Putamen (tissue), 1 donor: ENCODE measurements at regions not wholly inside any gene's neighbourhood (a gene's known extent, or its start where the extent isn't known, plus 50 kb on each side); places are given as distances from the start of the nearest gene placed in this dataset.
"Not testable (repeated sequence)": the region's sequence is repeated elsewhere in the genome, so short reads cannot be mapped to it uniquely, and the experiment has no call there.

Source experiments
- DNase-seq: peaks from one replicate; pipeline ENCODE4 v3.0.0-alpha.2; 2016; ENCODE audit warnings: low spot score

GRCh38 chr5:94102849-94103248 lies 361.4 kb upstream of the POU5F2 start:
- DNase-seq = no peak

DNA sequence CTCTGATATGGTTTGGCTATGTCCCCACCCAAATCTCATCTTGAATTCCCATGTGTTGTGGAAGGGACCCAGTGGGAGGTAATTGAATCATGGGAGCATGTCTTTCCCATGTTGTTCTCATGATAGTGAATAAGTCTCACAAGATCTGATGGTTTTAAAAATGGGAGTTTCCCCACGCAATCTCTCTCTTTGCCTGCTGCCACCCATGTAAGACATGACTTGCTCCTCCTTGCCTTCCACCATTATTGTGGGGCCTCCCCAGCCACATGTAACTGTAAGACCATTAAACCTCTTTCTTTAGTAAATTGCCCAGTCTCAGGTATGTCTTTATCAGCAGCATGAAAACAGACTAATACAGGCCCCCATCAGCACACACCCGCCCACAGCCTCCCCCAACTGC lies 356.0 kb upstream of the POU5F2 start:
- DNase-seq = not testable (repeated sequence)

- no peak for DNase-seq
Observed at GRCh38 chr5:94094793-94095441, 353.5 kb upstream of the POU5F2 start.

DNA sequence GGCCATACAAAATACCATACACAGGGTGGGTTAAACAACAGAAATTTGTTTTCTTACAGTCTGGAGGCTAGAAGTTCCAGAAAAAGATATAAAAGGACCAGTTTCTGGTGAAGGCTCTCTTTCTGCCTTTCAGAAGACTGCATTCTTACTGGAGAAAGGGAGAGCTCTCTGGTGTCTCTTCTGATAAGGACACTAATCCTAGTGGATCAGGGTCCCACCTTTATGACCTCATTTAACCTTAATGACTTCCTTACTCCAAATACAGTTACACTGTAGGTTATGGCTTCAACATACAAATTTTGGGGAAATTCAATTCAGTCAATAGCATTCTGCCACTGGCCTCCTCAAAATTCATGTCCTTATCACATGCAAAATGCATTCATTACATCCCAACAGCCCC lies 351.9 kb upstream of the POU5F2 start:
- DNase-seq = no peak

DNA sequence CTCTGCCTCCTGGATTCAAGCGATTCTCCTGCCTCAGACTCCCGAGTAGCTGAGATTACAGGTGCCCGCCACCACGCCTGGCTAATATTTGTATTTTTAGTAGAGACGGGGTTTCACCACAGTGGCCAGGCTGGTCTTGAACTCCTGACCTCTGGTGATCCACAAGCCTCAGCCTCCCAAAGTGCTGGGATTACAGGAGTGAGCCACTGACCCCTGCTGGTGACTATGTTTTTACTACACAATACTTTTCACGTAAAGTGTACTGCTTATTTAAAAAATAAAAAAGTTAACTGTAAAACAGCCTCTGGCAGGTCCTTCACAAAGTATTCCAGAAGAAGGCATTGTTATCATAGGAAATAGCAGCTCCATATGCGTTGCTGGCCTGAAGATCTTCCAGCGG lies 345.2 kb upstream of the POU5F2 start:
- not testable (repeated sequence) for DNase-seq

GRCh38 chr5:94086194-94086593 lies 344.8 kb upstream of the POU5F2 start:
- no peak for DNase-seq

DNA sequence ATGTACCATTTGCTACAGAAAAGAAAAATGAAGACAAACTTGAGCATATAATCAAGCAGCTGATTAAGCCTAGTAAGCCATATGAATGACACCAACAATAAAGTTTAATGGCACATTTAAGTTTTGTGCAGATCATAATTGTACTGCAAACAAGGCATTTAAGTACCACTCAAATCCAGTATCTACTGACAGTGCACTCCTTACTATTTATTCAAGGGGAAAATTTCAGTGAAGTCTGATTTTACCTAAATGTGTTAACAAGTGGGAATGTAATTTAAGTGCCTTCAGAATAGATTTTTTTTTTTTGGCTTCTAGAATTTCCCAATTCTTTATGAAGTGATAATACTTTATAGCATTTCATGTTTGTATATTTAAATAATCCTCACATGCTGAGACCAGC lies 341.0 kb upstream of the POU5F2 start:
- no peak for DNase-seq

DNA sequence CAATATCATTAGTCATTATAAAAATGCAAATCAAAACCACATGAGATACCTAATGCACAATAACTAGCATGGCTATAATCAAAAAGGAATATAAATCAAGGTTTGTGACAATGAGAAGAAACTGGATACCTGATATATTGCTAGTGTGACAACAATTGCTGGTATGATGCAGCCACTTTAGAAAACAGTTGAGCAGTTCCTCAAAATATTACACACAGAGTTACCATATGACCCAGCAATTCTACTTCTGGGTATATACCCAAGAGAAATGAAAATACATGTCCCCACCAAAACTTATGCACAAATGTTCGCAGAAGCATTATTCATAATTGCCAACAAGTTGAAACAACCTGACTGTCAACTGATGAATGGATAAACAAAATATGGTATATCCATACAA lies 339.7 kb upstream of the POU5F2 start:
- DNase-seq = no peak

DNA sequence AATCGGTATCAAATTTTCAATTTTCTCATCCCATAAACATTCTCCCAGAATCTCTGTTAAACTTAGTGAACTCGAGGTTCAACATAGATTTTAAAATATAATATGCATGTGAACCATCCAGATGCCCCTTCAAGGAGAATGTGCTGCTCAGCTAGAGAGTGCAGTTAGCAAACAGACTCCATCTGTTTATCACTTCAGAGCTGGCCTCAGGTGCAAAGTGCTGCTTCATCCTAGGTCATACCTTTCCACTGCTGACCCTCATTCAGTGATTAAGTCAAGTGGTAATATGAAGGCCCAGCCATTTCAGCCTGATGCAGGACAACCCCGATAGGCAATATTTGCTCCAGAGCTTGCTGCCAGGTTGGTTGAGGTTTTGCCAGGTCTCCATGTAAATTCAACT lies 339.0 kb upstream of the POU5F2 start:
- DNase-seq = no peak

DNA sequence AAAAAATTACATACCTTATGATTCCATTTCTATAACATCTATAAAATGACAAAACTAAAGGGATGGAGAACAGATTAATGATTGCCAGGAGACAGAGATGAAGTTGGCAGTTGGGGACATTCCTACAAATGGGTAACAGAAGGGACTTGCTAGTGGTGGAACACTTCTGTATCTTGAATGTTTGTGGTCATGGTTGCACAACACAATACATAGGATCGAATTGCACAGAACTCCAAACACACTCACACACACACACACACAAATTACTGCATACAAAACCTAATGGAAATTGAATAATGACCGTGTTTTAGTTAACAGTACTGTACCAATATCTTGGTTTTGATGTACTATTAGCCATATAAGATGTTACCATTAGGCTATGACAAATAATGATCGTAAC lies 330.7 kb upstream of the POU5F2 start:
- DNase-seq = no peak

GRCh38 chr5:94066437-94067207 lies 325.2 kb upstream of the POU5F2 start:
- DNase-seq = no peak

- DNase-seq = no peak
Observed at GRCh38 chr5:94064025-94064424, 322.6 kb upstream of the POU5F2 start.

DNA sequence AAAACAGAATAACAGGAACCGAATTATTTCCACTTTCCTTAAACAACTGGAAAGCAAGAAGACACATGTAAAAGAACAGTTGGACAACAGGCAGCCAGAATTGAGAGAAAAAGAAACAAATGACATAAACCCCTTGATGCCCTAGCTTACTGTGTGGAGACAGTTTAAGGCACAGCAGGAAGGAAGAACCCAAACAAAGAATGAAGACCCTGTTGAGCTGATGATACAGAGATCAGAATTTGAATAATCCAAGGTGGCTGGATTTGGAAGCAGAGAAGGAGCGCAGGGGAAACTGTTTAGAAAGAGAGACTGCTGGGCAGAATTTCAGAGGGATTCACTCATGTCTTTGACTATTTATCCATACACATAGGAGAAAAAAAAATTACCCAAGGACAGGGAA lies 316.3 kb upstream of the POU5F2 start:
- no peak for DNase-seq

DNA sequence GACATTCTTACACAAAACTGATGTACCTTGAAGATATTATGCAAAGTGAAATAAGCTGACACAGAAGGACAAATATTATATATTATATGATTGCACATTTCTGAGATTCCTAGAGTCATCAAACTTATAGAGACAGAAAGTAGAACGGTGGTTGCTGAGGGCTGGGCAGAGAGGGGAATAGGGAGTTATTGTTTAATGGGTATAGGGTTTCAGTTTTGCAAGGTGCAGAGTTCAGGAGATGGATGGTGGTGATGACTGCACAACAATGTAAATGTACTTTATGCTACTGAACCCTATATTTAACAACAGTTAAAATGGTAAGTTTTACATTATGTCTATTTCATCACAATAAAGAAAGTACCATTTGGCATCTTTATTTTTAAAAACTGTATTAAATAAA lies 315.8 kb upstream of the POU5F2 start:
- no peak for DNase-seq

GRCh38 chr5:94049307-94049922 lies 308.0 kb upstream of the POU5F2 start:
- not testable (repeated sequence) for DNase-seq

GRCh38 chr5:94045839-94046782 lies 304.7 kb upstream of the POU5F2 start:
- DNase-seq = no peak

DNA sequence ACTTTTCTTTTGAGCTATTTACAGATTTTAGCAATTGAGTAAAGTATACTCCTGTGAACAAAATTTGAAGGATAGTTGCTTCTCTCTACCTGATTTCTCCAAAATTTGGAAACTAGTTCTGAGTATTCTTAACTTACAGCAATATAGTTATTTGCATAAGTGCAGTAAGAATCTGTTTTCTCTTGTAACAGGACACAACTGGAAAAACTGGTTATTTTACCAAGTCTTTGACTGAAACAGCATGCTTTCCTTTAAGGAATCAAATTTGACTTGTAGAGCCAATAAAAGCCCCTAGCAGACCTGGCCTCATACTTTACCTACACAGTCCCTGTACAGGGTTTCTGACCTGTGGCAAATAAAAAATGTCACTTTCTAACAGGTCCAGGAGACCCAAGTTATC lies 301.9 kb upstream of the POU5F2 start:
- DNase-seq = no peak

DNA sequence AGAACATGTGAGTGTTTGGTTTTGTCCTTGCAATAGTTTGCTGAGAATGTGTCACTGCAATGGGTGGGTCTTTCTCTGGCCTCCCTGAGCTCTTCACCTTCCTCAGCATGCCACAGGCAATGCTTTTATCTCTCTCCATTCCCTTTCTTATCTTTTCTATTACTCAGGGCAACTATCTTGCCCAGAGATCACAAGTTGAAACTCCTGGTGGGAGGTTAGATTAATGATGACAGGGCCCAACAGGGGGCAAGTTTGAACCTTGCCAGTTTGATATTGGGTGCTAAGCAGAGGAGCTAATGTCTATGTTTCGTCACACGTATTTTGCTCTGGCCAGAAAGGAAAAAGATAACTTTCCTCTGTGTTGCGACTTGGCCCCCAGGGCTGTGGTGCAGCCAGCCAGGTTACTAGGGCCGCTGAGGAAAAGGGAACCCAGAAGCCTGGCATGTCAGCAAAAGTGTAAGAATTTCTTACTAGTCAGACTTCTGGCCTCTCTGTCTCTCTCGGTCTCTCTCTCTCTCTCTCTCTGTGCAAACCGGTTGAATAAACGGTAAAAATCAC lies 299.3 kb upstream of the POU5F2 start:
- no peak for DNase-seq

DNA sequence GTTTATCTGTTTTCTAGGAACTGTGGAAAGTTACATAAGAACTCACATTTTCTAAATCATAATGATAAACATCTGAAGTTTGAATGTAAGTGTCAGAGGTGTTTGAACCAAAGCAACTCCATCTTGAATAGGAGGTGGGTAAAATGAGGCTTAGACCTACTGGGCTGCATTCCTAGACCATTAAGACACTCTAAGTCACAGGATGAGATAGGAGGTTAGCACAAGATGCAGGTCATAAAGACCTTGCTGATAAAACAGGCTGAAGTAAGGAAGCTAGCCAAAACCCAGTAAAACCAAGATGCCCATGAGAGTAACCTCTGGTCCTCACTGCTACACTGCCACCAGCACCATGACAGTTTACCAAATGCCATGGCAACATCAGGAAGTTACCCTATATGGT lies 297.7 kb upstream of the POU5F2 start:
- DNase-seq = no peak

DNA sequence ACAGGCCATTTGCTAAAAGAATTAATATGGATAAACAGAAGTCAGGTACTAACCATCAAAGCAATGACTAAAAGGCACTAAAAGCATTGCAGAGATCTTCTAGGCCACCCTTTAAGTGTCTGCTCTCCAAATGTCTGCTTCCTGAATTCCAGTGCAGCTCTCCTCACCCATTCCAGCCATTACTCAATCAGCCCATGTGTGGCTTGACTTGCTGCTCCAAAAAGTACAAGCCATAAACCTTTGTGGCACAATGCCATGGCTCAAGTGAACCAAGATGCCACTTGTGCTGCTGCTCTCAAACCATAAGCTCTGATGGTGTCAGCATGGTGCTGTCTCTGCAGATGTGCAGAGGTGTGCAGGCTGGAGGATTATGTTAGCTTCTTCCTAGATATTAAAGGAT lies 290.2 kb upstream of the POU5F2 start:
- no peak for DNase-seq

- no peak for DNase-seq
Observed at GRCh38 chr5:94028001-94028400, 286.6 kb upstream of the POU5F2 start.

DNA sequence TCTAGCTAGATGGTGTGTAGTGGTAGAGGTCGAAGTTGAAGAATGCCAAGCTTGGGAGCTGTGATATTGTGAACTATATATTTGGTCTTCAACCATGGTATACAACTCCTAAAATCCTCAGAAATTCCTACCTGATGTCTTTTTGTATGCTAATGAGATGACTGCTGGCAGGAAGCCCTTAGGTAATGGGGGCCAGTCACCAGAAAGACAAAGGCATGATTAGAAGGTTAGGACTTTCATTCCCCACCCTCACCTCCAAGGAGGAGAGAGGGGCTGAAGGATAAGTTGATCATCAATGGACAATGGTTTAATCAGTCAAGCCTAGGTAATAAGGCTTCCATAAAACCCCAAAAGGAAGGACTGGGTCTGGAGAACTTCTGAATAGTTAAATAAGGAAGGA lies 285.7 kb upstream of the POU5F2 start:
- no peak for DNase-seq
